Activated T-cell treated with anti-CD3 and anti-CD28 coated beads, Interleukin-2, amount 50 U/mL, for 1 hour (primary cell): ENCODE measurements at regions not wholly inside any gene's neighbourhood (a gene's known extent, or its start where the extent isn't known, plus 50 kb on each side); places are given as distances from the start of the nearest gene placed in this dataset.
"Not testable (repeated sequence)": the region's sequence is repeated elsewhere in the genome, so short reads cannot be mapped to it uniquely, and the experiment has no call there.

ENCODE experiments used
- DNase-seq: peaks from one replicate; pipeline ENCODE4 v3.0.0-alpha.2; 2020

- DNase-seq: no peak
These were observed 411.7 kb upstream of the ZNF462 start for GRCh38 chr9:106451223-106451622.

DNA sequence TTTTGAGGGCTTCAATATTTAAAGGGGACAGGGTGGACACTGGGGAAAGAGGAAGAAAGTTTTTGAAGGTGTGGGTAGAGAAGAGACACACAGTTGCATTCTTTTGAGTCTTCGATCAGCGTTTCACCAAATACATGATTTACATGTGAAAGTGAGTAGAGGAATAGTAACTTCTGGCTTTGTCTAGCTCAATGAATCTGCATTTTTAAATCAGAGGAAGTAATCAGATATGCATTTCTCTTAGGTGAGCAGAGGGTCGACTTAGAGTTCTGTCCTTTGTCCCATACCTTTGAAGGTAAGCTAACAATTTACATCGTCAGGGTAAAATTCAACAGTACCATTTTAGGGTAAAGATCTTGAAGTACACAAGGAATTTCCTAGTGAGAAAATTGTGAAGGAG lies 406.4 kb upstream of the ZNF462 start:
- DNase-seq: no peak

DNA sequence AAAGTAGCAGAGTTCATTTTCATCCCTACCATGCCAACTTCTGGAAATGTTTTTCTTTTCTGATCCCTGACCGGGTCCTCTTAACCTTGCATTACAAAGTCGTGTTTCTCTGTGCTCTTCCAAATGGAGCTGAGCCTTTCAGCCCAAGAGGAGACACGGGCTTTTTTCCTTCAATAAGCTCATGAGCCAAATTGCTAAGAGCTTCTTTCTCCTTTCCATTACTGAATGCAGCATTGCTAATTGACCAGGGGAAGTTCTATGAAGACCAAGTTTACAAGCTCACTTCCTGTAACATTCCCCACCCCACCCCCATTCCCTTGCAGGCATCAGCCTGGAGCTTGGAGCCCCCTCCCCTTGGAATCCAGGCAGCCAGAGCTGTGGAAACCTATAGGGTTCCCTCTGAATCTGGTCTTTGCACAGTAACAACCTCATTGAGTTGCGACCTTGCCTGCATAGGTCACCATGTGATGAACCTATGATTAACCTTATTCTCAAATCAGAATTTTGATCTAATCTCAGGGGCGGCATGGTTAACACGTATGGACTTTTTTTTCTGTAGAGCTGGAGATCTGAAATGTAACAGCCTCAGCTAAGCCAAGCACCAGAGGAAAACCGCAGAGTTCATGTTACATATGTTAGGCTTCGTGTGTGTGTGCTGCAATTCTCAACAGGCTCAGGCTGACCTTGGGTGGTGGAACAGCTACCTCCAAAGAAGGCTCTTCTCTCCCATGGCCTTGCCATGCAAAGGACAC lies 395.7 kb upstream of the ZNF462 start:
- DNase-seq: no peak

DNA sequence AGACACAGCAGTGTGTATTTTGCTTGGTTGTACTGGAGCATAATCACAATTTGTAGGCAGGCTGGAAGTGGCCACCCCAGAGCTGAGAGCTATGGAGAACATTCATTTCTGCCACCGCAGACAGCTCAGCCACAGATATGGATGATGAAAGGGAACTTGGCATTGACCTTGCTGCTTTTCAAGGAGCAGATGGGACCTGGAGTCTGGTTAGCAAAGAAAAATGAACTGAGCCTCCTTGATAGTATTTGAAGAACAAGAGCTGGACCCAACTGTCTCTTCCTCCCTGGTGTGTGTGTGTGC lies 395.2 kb upstream of the ZNF462 start:
- no peak for DNase-seq

GRCh38 chr9:106468431-106468830 lies 394.5 kb upstream of the ZNF462 start:
- DNase-seq: no peak

GRCh38 chr9:106478312-106478711 lies 384.7 kb upstream of the ZNF462 start:
- DNase-seq: no peak

GRCh38 chr9:106478727-106479126 lies 384.2 kb upstream of the ZNF462 start:
- DNase-seq: no peak

DNA sequence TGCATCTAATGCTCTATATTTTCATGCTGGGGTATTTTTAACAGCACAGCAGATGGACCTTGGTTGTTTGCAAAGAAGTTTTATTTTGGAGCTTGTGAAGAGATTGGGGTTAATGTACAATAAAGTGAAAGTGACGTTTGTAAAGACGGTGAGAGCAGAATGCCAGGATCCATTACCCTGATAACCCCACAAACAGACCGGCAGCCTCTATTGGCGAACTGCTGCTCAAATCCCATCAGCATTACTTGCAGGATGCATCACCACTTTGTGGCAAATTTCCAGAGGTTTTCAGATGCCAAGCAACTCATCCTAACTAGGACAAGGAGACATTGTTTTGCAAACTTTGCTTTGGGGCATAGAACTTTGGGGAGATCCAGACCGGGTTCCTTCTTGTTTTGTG lies 383.3 kb upstream of the ZNF462 start:
- DNase-seq: no peak

GRCh38 chr9:106481013-106481609 lies 381.9 kb upstream of the ZNF462 start:
- DNase-seq: no peak

- no peak for DNase-seq
These were observed 380.2 kb upstream of the ZNF462 start for GRCh38 chr9:106482733-106483132.

DNA sequence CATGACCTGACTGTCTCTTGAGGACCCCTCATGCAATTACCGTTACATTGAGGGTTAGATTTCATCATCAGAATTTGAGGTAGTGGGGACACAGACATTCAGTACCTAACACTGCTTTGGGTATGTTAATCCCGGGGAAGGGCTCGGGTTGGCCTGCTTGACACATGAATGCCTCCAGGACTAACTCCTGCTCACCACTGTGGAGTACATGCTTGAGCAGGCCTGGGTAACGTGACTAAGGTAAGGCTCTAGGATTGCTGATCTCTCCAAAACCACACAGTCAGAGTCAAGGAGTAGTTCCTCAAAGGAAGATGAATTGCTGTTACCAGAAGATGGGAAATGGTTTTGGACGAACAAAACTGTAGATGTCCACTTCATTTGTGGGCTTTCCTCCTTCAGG lies 376.3 kb upstream of the ZNF462 start:
- no peak for DNase-seq

GRCh38 chr9:106487266-106487665 lies 375.7 kb upstream of the ZNF462 start:
- no peak for DNase-seq

DNA sequence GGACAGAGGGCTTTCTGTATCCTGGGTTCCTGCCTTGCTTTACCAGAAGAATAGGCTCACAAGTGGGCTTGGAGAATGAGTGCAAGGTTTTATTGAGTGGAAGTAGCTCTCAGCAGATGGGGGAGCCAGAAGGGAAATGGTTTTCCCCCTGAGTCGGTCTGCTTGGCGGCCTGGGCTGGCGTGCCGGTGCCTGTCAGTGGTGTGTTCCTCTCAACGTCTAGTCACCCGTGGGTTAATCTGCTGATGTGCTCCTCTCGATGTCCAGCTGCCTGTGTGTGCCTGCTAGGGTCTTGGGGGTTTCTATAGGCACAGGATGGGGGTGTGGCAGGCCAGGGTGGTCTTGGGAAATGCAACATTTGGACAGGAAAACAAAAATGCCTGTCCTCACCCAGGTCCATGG lies 370.8 kb upstream of the ZNF462 start:
- not testable (repeated sequence) for DNase-seq

- DNase-seq: no peak
These were observed 362.8 kb upstream of the ZNF462 start for GRCh38 chr9:106500171-106500570.

- not testable (repeated sequence) for DNase-seq
These were observed 361.8 kb upstream of the ZNF462 start for GRCh38 chr9:106501210-106501609.

GRCh38 chr9:106502930-106503329 lies 360.0 kb upstream of the ZNF462 start:
- no peak for DNase-seq

- DNase-seq: no peak
These were observed 359.2 kb upstream of the ZNF462 start for GRCh38 chr9:106503759-106504158.

DNA sequence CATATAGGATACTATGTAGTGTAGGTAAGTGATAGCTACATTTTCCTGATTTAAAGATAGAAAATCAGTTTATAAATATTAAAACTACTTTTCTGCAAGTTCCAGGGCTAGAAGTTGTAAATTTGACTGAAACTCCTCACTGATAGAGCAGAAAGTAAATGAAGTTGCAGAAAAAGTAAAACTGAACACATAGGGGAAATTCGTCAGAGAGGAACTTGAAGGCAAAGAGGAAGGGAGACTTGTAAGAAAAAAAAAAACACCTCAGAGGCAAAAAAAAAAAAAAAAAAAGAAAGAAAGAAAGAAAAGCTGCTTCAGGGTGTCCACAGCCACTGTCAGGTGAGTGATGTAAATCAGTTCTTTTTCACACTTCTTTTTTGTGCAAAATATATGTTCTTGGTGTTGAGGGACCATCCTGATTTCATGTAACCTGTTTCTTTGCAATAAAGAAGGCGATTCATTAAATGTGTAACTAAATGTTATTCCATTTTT lies 336.2 kb upstream of the ZNF462 start:
- DNase-seq: no peak

- no peak for DNase-seq
These were observed 334.8 kb upstream of the ZNF462 start for GRCh38 chr9:106528158-106528557.

DNA sequence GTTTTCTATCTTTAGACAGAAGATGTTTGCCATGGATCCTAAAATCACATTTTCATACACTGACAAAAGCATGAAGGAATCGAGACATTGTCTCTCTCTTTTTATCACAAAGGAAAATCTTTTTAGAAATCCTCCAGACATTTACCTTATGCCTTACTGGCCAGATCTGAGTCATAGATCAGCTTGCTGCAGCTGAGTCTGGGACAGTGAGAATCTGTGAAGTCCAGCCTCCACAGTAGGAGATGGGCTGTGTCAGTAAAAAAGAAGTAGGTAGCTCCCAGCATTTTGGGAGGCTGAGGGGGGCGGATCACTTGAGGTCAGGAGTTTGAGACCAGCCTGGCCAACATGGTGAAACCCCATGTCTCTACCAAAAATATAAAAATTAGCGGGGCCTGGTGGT lies 333.4 kb upstream of the ZNF462 start:
- DNase-seq: no peak

- DNase-seq: no peak
These were observed 331.5 kb upstream of the ZNF462 start for GRCh38 chr9:106531491-106531890.

GRCh38 chr9:106532306-106533015 lies 330.5 kb upstream of the ZNF462 start:
- no peak for DNase-seq

- DNase-seq: no peak
These were observed 328.2 kb upstream of the ZNF462 start for GRCh38 chr9:106534800-106535199.

GRCh38 chr9:106535439-106535838 lies 327.5 kb upstream of the ZNF462 start:
- DNase-seq: no peak
